GM12892 (cell line): ENCODE measurements at regions not wholly inside any gene's neighbourhood (a gene's known extent, or its start where the extent isn't known, plus 50 kb on each side); places are given as distances from the start of the nearest gene placed in this dataset.

ENCODE experiments used
- DNase-seq: peaks from one replicate; pipeline ENCODE4 v3.0.0; 2011; ENCODE audit not compliant: insufficient read length
- FAIRE-seq: peaks from 2 replicates; lab custom pipeline; 2011; peaks lifted over from hg19 to GRCh38; lab: Jason Lieb, UNC
- POLR2A ChIP-seq: IDR thresholded peaks from 2 replicates; pipeline ENCODE4 v1.6.1; 2011; ENCODE audit warnings: low read depth, low read length, control low read depth
- POLR2AphosphoS5 ChIP-seq: IDR thresholded peaks from 2 replicates; pipeline ENCODE4 v1.6.1; 2011; ENCODE audit warnings: low read depth, low read length, control low read depth
- TAF1 ChIP-seq: IDR thresholded peaks from 2 replicates; pipeline ENCODE4 v1.6.1; 2011; ENCODE audit warnings: low read depth, mild to moderate bottlenecking, control low read depth, low read length, borderline replicate concordance

- FAIRE-seq, result no peak
- TF ChIP-seq POLR2A, result no peak
- TF ChIP-seq POLR2AphosphoS5, result no peak
Observed at GRCh38 chr20:17036541-17036940, 190.3 kb upstream of the PCSK2 start.

DNA sequence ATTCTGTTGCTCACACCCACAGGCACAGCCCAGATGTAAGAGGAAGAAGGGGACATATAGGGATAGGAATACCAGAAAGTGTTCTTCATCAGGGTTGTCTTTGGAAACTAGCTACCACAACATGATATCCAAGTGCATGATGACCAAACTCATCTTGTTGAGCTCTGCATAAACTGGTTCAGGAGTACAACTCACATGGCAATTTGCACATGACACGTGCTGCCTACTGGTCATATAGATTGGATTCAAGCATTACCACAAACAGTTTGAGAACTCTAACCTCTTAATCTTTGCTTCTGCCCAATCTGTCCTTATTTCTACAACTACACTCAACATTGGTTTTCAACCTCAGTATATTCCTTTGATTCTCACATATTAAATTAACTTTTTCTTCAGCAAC lies 184.7 kb upstream of the PCSK2 start:
- FAIRE-seq (no peak), DNase-seq (no peak)
- TF ChIP-seq TAF1 (no peak), POLR2AphosphoS5 (no peak), POLR2A (no peak)

More at GRCh38 chr20:17036541-17036940, 190.3 kb upstream of the PCSK2 start:
- no peak for DNase-seq

DNA sequence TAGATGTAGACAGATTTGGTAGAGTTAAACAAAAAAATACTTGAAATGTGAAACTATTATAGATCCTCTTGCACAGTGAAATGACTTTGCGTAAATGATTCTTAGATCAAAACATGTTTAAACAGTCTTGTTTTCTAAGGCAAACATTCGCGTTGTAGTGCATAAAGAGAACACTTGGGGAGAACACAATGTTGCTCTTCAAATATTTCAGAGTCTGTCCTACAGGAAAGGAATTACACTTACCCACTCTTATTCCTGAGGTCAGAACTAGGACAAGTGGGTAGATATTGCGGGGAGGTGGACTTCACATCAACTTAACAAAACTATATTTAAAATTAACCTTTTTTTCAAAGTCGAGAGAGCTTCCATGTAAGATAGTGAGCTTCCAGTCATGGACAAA lies 183.5 kb upstream of the PCSK2 start:
- no peak for TF ChIP-seq TAF1
- no peak for TF ChIP-seq POLR2AphosphoS5
- TF ChIP-seq POLR2A, result no peak
- no peak for FAIRE-seq
- DNase-seq, result no peak

DNA sequence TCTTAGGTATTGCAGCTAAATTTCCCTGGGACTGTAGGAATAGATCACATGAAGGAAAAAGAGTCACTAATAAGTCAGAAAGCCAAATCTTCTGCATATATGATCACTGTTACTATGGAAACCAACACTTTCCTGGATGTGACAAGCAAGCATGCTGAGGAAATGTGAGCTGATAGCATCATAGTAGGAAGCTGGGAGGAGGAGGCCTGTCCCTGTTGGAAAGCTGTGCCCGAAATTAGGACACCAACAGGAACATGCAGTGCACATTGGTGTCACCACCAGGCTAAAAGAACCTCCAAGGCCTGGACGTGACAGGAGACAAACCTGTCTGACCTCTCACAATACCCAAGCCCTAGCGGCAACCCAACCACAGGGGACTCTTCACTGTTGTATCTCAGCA lies 181.9 kb upstream of the PCSK2 start:
- TF ChIP-seq POLR2A (no peak), TAF1 (no peak), POLR2AphosphoS5 (no peak)
- no peak for DNase-seq
- no peak for FAIRE-seq

GRCh38 chr20:17059465-17059864 lies 167.4 kb upstream of the PCSK2 start:
- FAIRE-seq, result no peak
- TF ChIP-seq POLR2AphosphoS5, result no peak
- no peak for TF ChIP-seq TAF1
- TF ChIP-seq POLR2A, result no peak
- DNase-seq, result no peak

GRCh38 chr20:17061715-17062114 lies 165.1 kb upstream of the PCSK2 start:
- TF ChIP-seq POLR2AphosphoS5 (no peak), POLR2A (no peak), TAF1 (no peak)

DNA sequence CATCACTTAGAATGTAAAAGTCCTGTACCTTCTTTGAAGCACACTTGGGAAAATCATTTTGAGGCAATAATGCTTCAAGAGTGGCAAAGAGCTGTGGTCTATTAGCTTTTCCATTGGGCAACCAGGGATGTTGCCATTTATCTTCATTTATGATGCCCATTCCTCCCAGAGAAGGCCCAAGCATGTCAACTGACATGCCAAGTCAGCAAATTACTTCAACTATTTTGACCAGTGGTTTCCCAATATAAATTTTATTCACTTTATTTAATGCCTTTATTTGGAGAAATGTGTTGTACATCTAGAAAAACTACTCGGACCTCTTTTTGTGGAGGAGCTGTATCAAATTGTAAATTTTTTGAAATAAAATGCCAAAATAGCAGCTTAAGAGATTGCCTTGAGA lies 164.1 kb upstream of the PCSK2 start:
- no peak for DNase-seq
- FAIRE-seq, result no peak
- no peak for TF ChIP-seq POLR2AphosphoS5
- TF ChIP-seq POLR2A, result no peak
- TF ChIP-seq TAF1, result no peak

More at GRCh38 chr20:17061715-17062114, 165.1 kb upstream of the PCSK2 start:
- no peak for DNase-seq
- FAIRE-seq, result no peak

DNA sequence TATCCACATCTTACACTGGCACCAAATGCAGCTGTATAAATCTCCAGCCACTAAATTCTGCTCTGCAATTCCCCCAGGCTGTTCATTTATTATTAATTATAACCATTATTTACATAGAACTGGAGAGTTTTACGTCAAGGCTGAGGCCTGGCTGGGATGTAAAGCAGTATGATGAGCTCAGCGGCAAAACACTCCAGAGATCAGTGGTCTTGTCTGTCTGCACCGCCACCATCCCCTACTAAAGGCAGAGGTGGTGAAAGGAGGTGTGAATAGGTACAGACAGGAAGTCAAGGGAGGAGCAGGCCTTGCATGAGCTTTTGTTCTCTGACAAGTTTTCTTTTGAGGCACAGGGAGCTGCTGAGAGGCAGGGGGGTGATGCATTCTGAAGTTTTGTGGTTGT lies 159.9 kb upstream of the PCSK2 start:
- no peak for TF ChIP-seq TAF1
- no peak for TF ChIP-seq POLR2AphosphoS5
- no peak for TF ChIP-seq POLR2A
- DNase-seq (no peak), FAIRE-seq (no peak)

GRCh38 chr20:17068084-17068711 lies 158.6 kb upstream of the PCSK2 start:
- FAIRE-seq (no peak), DNase-seq (no peak)
- TF ChIP-seq POLR2A (no peak), TAF1 (no peak), POLR2AphosphoS5 (no peak)

- DNase-seq (no peak), FAIRE-seq (no peak)
- TF ChIP-seq POLR2AphosphoS5, result no peak
- TF ChIP-seq TAF1, result no peak
- TF ChIP-seq POLR2A, result no peak
Observed at GRCh38 chr20:17077030-17077429, 149.8 kb upstream of the PCSK2 start.

DNA sequence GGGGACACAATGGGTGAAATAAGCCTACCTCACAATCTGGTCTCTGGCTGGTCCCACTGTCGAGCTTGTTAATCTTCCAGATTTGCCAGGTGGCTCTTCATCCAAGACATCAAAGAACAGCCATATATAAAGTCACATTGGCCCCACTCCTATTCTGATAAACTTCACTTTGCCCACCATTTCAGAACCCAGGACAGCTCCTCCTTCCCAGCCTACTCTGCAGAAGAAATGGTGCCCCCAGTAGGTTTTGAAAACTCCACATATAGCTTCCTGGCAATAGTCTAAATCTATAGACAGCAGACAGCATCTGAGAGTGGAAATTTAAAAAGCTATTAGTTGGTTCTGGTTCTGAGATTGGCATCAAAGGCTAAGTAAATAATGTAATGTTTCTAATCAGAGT lies 143.1 kb upstream of the PCSK2 start:
- FAIRE-seq (no peak), DNase-seq (no peak)
- no peak for TF ChIP-seq POLR2A

DNA sequence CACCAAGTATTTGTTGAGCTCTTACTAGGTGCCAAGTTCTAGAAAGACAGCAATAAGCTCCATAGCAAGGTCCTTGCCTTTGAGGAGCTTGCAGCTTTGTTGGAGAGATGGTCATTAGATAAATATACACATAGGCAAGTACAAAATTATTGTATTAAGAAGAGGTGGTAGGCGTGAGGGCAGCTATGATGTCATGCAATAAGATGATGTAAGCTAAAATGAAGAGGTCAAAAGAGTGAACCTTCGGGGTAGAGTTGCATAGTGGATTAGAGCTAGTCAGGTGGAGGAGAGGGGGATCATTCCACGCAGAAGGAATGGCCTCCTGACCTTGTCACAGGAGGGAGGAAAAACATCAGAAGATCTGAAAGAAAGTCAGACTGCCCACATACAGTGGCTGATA lies 141.9 kb upstream of the PCSK2 start:
- TF ChIP-seq TAF1, result no peak
- no peak for DNase-seq
- FAIRE-seq, result no peak

DNA sequence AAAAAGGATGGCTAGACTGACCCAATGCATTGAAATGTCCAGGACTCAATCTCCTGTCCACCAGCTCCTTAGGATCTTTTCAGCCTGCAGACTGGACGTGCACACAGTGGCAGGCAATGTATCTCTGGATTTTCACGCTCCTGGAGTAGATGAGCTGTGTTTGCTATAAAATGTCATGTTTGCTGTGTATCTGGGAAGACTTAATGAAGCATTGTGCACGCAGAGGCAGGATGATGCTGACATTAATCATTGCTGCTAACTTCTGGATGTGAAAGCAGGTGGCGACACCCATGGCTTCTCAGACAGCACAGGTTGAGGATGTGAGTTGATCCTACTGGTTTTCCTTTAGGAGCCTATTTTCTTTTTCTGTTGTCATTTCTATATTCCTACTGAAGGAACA lies 133.1 kb upstream of the PCSK2 start:
- DNase-seq, result no peak

More for the DNA sequence above, 133.1 kb upstream of the PCSK2 start:
- TF ChIP-seq TAF1, result no peak
- no peak for TF ChIP-seq POLR2AphosphoS5
- TF ChIP-seq POLR2A, result no peak
- FAIRE-seq, result no peak
